A673 (cell line): ENCODE measurements at regions not wholly inside any gene's neighbourhood (a gene's known extent, or its start where the extent isn't known, plus 50 kb on each side); places are given as distances from the start of the nearest gene placed in this dataset.

Source experiments
- EZH2 ChIP-seq: fragments of 200-600 bp; sonication (generic); IDR thresholded peaks from 2 replicates; pipeline ENCODE4 v1.6.1; 2017; ENCODE audit warnings: borderline replicate concordance, low read depth, mild to moderate bottlenecking, mixed read lengths, antibody characterized with exemption, low read length; ENCODE audit not compliant: poor library complexity, severe bottlenecking
- TF ChIP-seq, protein P1 (sequence below): fragments of 300-800, 200-600 bp; sonication (generic); conservative IDR thresholded peaks from 2 replicates; pipeline ENCODE4 v1.5.1; 2017; ENCODE audit warnings: low read depth, mild to moderate bottlenecking, antibody characterized with exemption, low read length, moderate library complexity, mixed read lengths

DNA sequence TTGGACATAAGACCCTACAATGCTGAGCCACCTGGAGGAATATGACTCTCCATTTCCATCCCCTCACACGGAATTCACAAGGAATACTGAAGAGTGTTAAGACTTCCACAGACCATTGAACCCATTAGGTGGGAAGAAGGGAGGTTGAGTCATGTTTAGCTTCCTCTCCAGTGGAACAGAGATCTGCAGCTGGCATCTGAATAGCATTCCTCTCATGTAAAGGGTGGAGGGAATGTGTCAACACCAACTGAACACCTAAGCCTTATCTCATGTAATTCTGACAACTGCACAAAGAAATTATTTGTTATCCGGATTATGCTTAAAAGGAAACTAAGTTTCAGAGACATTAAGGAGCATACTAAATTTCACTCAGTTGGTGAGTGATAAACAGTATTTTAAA, 705.9 kb downstream of the MAFB start:
- TF ChIP-seq, protein P1, sequence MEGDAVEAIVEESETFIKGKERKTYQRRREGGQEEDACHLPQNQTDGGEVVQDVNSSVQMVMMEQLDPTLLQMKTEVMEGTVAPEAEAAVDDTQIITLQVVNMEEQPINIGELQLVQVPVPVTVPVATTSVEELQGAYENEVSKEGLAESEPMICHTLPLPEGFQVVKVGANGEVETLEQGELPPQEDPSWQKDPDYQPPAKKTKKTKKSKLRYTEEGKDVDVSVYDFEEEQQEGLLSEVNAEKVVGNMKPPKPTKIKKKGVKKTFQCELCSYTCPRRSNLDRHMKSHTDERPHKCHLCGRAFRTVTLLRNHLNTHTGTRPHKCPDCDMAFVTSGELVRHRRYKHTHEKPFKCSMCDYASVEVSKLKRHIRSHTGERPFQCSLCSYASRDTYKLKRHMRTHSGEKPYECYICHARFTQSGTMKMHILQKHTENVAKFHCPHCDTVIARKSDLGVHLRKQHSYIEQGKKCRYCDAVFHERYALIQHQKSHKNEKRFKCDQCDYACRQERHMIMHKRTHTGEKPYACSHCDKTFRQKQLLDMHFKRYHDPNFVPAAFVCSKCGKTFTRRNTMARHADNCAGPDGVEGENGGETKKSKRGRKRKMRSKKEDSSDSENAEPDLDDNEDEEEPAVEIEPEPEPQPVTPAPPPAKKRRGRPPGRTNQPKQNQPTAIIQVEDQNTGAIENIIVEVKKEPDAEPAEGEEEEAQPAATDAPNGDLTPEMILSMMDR = no peak
- TF ChIP-seq EZH2 = no peak
